ENCODE measurements at regions not wholly inside any gene's neighbourhood (a gene's known extent, or its start where the extent isn't known, plus 50 kb on each side); places are given as distances from the start of the nearest gene placed in this dataset.

DNA sequence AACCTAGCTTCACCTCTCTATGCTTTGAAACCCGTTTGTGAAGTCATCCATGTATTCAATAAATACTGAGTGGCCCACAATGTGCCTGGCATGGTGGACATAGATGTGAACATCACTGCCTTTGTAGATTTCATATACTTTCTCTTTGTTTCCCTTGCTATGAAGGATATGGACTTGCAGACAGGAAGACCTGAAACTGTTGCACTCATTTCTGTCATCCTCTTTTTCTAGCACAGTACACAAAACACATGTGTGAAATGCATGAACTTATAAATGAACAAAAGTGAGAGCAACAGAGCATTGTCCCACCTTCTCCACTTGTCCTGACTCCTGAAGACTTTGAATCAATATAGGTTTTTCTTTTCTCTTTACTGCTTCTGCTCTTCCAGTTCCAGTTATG, 249.4 kb upstream of the LINC00305 start:
- Histone ChIP-seq H3K9ac (ENCODE audit: low read depth, low read length, poor library complexity) (no peak overlapping the region), H3K4me1 (ENCODE audit: control insufficient read depth in 2 of 2, insufficient read depth in 1 of 2, low read depth in 1 of 2, low read length in 2 of 2) (no peaks in the 10 kb centered on the region), H2BK120ac (ENCODE audit: low read depth, low read length) (no peak overlapping the region), H3K14ac (ENCODE audit: low read length) (no peak overlapping the region), H3K27me3 (ENCODE audit: control insufficient read depth in 3 of 3, insufficient read depth in 3 of 3, low read depth in 1 of 3, low read length in 3 of 3) (no peaks in the 10 kb centered on the region), H3K27ac (replicated peaks; ENCODE audit: low read length) (no peak overlapping the region), H4K8ac (ENCODE audit: low read depth, low read length) (no peak overlapping the region), H2BK5ac (ENCODE audit: low read length) (no peak overlapping the region), H2AK5ac (ENCODE audit: low read depth, low read length) (no peak overlapping the region), H3K79me1 (ENCODE audit: low read depth, low read length) (no peaks in the 10 kb centered on the region), H3K36me3 (replicated peaks in 1 of 2; ENCODE audit: control insufficient read depth in 2 of 2, insufficient read depth in 2 of 2, low read length in 2 of 2) (no peaks in the 10 kb centered on the region), H3K23ac (ENCODE audit: low read depth, low read length, poor library complexity) (no peak overlapping the region), H3K4me3 (ENCODE audit: low read length in 2 of 2) (no peak overlapping the region), H3K4ac (ENCODE audit: low read length) (no peak overlapping the region), H4K91ac (ENCODE audit: low read depth, low read length, poor library complexity) (no peak overlapping the region), H3K4me2 (ENCODE audit: insufficient read depth, low read length, poor library complexity, severe bottlenecking) (no peak overlapping the region), H3K9me3 (replicated peaks in 1 of 2; ENCODE audit: control insufficient read depth in 2 of 2, insufficient read depth in 1 of 2, low read depth in 1 of 2, low read length in 2 of 2) (no peaks in the 10 kb centered on the region), H2AFZ (ENCODE audit: low read length) (no peak overlapping the region), H3K18ac (ENCODE audit: low read length) (no peak overlapping the region), H2BK15ac (ENCODE audit: low read length) (no peak overlapping the region), H2BK12ac (ENCODE audit: low read length) (no peak overlapping the region)
- DNase-seq (ENCODE audit: low spot score): no peak
- no CpG with 5 or more reads among the region's 1 CpG for WGBS, 2 donors (ENCODE audit: extremely low coverage in 2 of 2, insufficient read length in 2 of 2, insufficient replicate concordance in 1 of 2)

DNA sequence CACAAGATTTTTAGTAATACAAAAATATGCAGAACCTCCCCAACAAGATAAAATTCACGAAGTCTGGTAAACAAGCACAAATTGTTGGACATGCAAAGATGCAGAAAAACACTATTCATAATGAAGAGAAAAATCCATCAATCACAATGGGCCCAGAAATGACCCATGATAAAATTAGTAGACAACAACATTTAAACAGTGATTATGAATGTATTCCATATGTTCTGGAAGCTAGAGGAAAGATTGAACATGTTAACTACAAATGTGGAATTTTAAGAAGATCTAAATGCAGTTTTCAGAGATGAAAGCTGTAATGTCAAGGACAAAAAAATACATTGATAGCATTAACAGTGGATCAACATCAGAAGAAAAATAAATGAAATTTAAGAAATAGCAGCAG, 243.3 kb upstream of the LINC00305 start:
- Histone ChIP-seq H3K27me3 (ENCODE audit: control insufficient read depth in 3 of 3, insufficient read depth in 3 of 3, low read depth in 1 of 3, low read length in 3 of 3) (no peaks in the 10 kb centered on the region), H2BK120ac (ENCODE audit: low read depth, low read length) (no peak overlapping the region), H3K4me3 (ENCODE audit: low read length in 2 of 2) (no peak overlapping the region), H3K4ac (ENCODE audit: low read length) (no peak overlapping the region), H3K36me3 (replicated peaks in 1 of 2; ENCODE audit: control insufficient read depth in 2 of 2, insufficient read depth in 2 of 2, low read length in 2 of 2) (no peaks in the 10 kb centered on the region), H3K23ac (ENCODE audit: low read depth, low read length, poor library complexity) (no peak overlapping the region), H2BK12ac (ENCODE audit: low read length) (no peak overlapping the region), H4K8ac (ENCODE audit: low read depth, low read length) (no peak overlapping the region), H2AK5ac (ENCODE audit: low read depth, low read length) (no peak overlapping the region), H3K79me1 (ENCODE audit: low read depth, low read length) (no peaks in the 10 kb centered on the region), H4K91ac (ENCODE audit: low read depth, low read length, poor library complexity) (no peak overlapping the region), H3K9me3 (replicated peaks in 1 of 2; ENCODE audit: control insufficient read depth in 2 of 2, insufficient read depth in 1 of 2, low read depth in 1 of 2, low read length in 2 of 2) (no peaks in the 10 kb centered on the region), H3K4me1 (ENCODE audit: control insufficient read depth in 2 of 2, insufficient read depth in 1 of 2, low read depth in 1 of 2, low read length in 2 of 2) (no peaks in the 10 kb centered on the region), H3K4me2 (ENCODE audit: insufficient read depth, low read length, poor library complexity, severe bottlenecking) (no peak overlapping the region), H3K14ac (ENCODE audit: low read length) (no peak overlapping the region), H2AFZ (ENCODE audit: low read length) (no peak overlapping the region), H3K18ac (ENCODE audit: low read length) (no peak overlapping the region), H3K27ac (replicated peaks; ENCODE audit: low read length) (no peak overlapping the region), H3K9ac (ENCODE audit: low read depth, low read length, poor library complexity) (no peak overlapping the region), H2BK15ac (ENCODE audit: low read length) (no peak overlapping the region), H2BK5ac (ENCODE audit: low read length) (no peak overlapping the region)
- no peak for DNase-seq (ENCODE audit: low spot score)
- no CpG with 5 or more reads among the region's 1 CpG for WGBS, 2 donors (ENCODE audit: extremely low coverage in 2 of 2, insufficient read length in 2 of 2, insufficient replicate concordance in 1 of 2)

DNA sequence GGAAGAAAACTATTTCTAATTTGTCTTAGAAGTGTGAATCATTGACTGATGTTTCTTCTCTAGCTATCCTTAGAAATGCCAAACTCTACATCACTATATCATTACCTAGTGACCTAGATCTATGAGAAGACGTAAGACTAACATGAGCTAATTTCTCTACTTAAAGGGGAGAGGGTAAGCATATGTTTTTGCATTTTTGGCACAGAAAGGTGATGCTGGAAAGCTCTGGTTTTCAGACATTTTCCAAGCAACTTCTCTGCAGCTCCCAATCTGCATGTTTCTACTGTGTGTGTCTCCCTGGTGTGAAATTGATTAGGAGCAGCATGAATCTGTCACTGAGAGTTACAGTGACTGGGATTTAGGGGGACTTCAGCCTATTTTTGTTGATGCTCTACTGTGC, 235.2 kb upstream of the LINC00305 start:
- Histone ChIP-seq H2BK5ac (ENCODE audit: low read length) (no peak overlapping the region), H3K9me3 (replicated peaks in 1 of 2; ENCODE audit: control insufficient read depth in 2 of 2, insufficient read depth in 1 of 2, low read depth in 1 of 2, low read length in 2 of 2) (no peaks in the 10 kb centered on the region), H3K27ac (replicated peaks; ENCODE audit: low read length) (no peak overlapping the region), H3K4me3 (ENCODE audit: low read length in 2 of 2) (no peak overlapping the region), H4K8ac (ENCODE audit: low read depth, low read length) (no peak overlapping the region), H2BK120ac (ENCODE audit: low read depth, low read length) (no peak overlapping the region), H3K4ac (ENCODE audit: low read length) (no peak overlapping the region), H3K23ac (ENCODE audit: low read depth, low read length, poor library complexity) (no peak overlapping the region), H4K91ac (ENCODE audit: low read depth, low read length, poor library complexity) (no peak overlapping the region), H2AK5ac (ENCODE audit: low read depth, low read length) (no peak overlapping the region), H3K27me3 (ENCODE audit: control insufficient read depth in 3 of 3, insufficient read depth in 3 of 3, low read depth in 1 of 3, low read length in 3 of 3) (no peaks in the 10 kb centered on the region), H3K9ac (ENCODE audit: low read depth, low read length, poor library complexity) (no peak overlapping the region), H3K14ac (ENCODE audit: low read length) (no peak overlapping the region), H2BK15ac (ENCODE audit: low read length) (no peak overlapping the region), H3K4me1 (ENCODE audit: control insufficient read depth in 2 of 2, insufficient read depth in 1 of 2, low read depth in 1 of 2, low read length in 2 of 2) (no peaks in the 10 kb centered on the region), H3K79me1 (ENCODE audit: low read depth, low read length) (no peaks in the 10 kb centered on the region), H2BK12ac (ENCODE audit: low read length) (no peak overlapping the region), H3K18ac (ENCODE audit: low read length) (no peak overlapping the region), H2AFZ (ENCODE audit: low read length) (no peak overlapping the region), H3K36me3 (replicated peaks in 1 of 2; ENCODE audit: control insufficient read depth in 2 of 2, insufficient read depth in 2 of 2, low read length in 2 of 2) (no peaks in the 10 kb centered on the region), H3K4me2 (ENCODE audit: insufficient read depth, low read length, poor library complexity, severe bottlenecking) (no peak overlapping the region)
- no CpG with 5 or more reads among the region's 1 CpG for WGBS, 2 donors (ENCODE audit: extremely low coverage in 2 of 2, insufficient read length in 2 of 2, insufficient replicate concordance in 1 of 2)
- DNase-seq (ENCODE audit: low spot score): no peak

DNA sequence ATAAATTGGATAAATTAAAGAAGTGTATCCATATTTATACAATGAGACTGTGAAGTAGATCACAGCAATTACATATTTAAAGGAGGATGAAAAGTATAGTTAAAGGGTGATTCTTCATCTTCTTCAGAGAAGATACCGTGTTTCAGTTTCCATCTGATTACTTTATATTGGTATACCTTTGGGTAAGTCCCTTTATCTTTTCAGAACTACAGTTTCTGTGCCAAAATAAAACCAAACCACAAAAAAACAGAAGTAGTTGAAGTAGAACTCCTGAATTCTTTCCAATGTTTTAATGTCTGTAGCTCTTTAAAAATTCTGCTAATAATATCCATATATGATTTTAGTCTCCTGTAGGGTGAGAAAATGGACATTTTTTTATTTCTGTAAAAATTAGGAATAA, 231.2 kb upstream of the LINC00305 start:
- H3K27ac ChIP-seq (replicated peaks; ENCODE audit: low read length): no peak overlapping the region
- H3K4ac ChIP-seq (ENCODE audit: low read length): no peak overlapping the region
- no peak overlapping the region for H2BK120ac ChIP-seq (ENCODE audit: low read depth, low read length)
- H3K9ac ChIP-seq (ENCODE audit: low read depth, low read length, poor library complexity): no peak overlapping the region
- H2BK15ac ChIP-seq (ENCODE audit: low read length): no peak overlapping the region
- no peaks in the 10 kb centered on the region for H3K36me3 ChIP-seq (replicated peaks in 1 of 2; ENCODE audit: control insufficient read depth in 2 of 2, insufficient read depth in 2 of 2, low read length in 2 of 2)
- H3K14ac ChIP-seq (ENCODE audit: low read length): no peak overlapping the region
- H2AK5ac ChIP-seq (ENCODE audit: low read depth, low read length): no peak overlapping the region
- H3K79me1 ChIP-seq (ENCODE audit: low read depth, low read length): no peaks in the 10 kb centered on the region
- no peaks in the 10 kb centered on the region for H3K9me3 ChIP-seq (replicated peaks in 1 of 2; ENCODE audit: control insufficient read depth in 2 of 2, insufficient read depth in 1 of 2, low read depth in 1 of 2, low read length in 2 of 2)
- H2BK12ac ChIP-seq (ENCODE audit: low read length): no peak overlapping the region
- H4K8ac ChIP-seq (ENCODE audit: low read depth, low read length): no peak overlapping the region
- no CpG with 5 or more reads among the region's 1 CpG for WGBS, 2 donors (ENCODE audit: extremely low coverage in 2 of 2, insufficient read length in 2 of 2, insufficient replicate concordance in 1 of 2)
- no peak for DNase-seq (ENCODE audit: low spot score)
- H3K23ac ChIP-seq (ENCODE audit: low read depth, low read length, poor library complexity): no peak overlapping the region
- no peaks in the 10 kb centered on the region for H3K4me1 ChIP-seq (ENCODE audit: control insufficient read depth in 2 of 2, insufficient read depth in 1 of 2, low read depth in 1 of 2, low read length in 2 of 2)
- H3K4me2 ChIP-seq (ENCODE audit: insufficient read depth, low read length, poor library complexity, severe bottlenecking): no peak overlapping the region
- no peak overlapping the region for H3K18ac ChIP-seq (ENCODE audit: low read length)
- no peak overlapping the region for H3K4me3 ChIP-seq (ENCODE audit: low read length in 2 of 2)
- no peak overlapping the region for H2BK5ac ChIP-seq (ENCODE audit: low read length)
- H3K27me3 ChIP-seq (ENCODE audit: control insufficient read depth in 3 of 3, insufficient read depth in 3 of 3, low read depth in 1 of 3, low read length in 3 of 3): no peaks in the 10 kb centered on the region
- no peak overlapping the region for H2AFZ ChIP-seq (ENCODE audit: low read length)
- no peak overlapping the region for H4K91ac ChIP-seq (ENCODE audit: low read depth, low read length, poor library complexity)
